ENCODE measurements at regions not wholly inside any gene's neighbourhood (a gene's known extent, or its start where the extent isn't known, plus 50 kb on each side); places are given as distances from the start of the nearest gene placed in this dataset.

- TF ChIP-seq ELK1 (IDR thresholded peaks at IDR 0.05; ENCODE audit: low read depth, low read length) (no peak), EP300 (IDR thresholded peaks at IDR 0.05) (no peak)
- POLR2A ChIA-PET: no interaction called here
- FAIRE-seq: no peak
- no peak for DNase-seq (ENCODE audit: low read depth in 1 of 2, low spot score in 1 of 2)
- H3K9me3 ChIP-seq: no peaks in the 10 kb centered on the region
- H3K4me2 ChIP-seq: no peak overlapping the region
- ATAC-seq: no peak
- H3K27ac ChIP-seq: no peak overlapping the region
- H3K4me1 ChIP-seq: no peaks in the 10 kb centered on the region
- CTCF ChIA-PET: interaction anchor here (1.3 kb wide), 1 partner anchor 457 kb away, joined by 3 read pairs; no protein-coding TSS in a partner anchor
- no peak overlapping the region for H3K4me3 ChIP-seq
- WGBS (ENCODE audit: missing lambda C conversion rate): 74% methylated on average over 5 of the region's 11 CpGs
Measured at GRCh38 chr22:23392420-23393121, 187.5 kb downstream of the IGLL1 start.

- ChIA-PET POLR2A (no interaction called here), CTCF (interaction anchor here (0.6 to 1.3 kb wide), 2 partner anchors 229 to 458 kb away, joined by 3 read pairs; no protein-coding TSS in a partner anchor)
- Histone ChIP-seq H3K27ac (no peak overlapping the region), H3K4me3 (no peak overlapping the region), H3K4me1 (no peaks in the 10 kb centered on the region), H3K4me2 (no peak overlapping the region), H3K9me3 (no peaks in the 10 kb centered on the region)
- FAIRE-seq (no peak), ATAC-seq (no peak), DNase-seq (ENCODE audit: low read depth in 1 of 2, low spot score in 1 of 2) (no peak)
- WGBS (ENCODE audit: missing lambda C conversion rate): 85% methylated on average over 13 of the region's 14 CpGs
- TF ChIP-seq HOXA7 (CRISPR knock-in tag; IDR thresholded peaks at IDR 0.05) (no peak), ESRRA (IDR thresholded peaks at IDR 0.05; ENCODE audit: borderline replicate concordance, low read length) (no peak)
Measured at GRCh38 chr22:23391022-23391421, 189.1 kb downstream of the IGLL1 start.

GRCh38 chr22:23389271-23390071 is 190.6 kb downstream of the IGLL1 start:
- WGBS (ENCODE audit: missing lambda C conversion rate): 82% methylated on average over 14 of the region's 21 CpGs
- ATAC-seq: no peak
- Histone ChIP-seq H3K27ac (no peak overlapping the region), H3K4me2 (no peak overlapping the region), H3K4me3 (no peak overlapping the region), H3K4me1 (no peaks in the 10 kb centered on the region), H3K9me3 (no peaks in the 10 kb centered on the region)
- ChIA-PET CTCF (interaction anchor here (0.6 to 1.2 kb wide), 2 partner anchors 8 to 13 kb away, joined by 3 read pairs; no protein-coding TSS in a partner anchor), POLR2A (no interaction called here)
- no peak for DNase-seq (ENCODE audit: low read depth in 1 of 2, low spot score in 1 of 2)
- no peak for FAIRE-seq
- no peak for TF ChIP-seq EHF (CRISPR knock-in tag; IDR thresholded peaks at IDR 0.05)
- TF ChIP-seq CEBPB (IDR thresholded peaks at IDR 0.05): no peak
- no peak for TF ChIP-seq ESRRA (IDR thresholded peaks at IDR 0.05; ENCODE audit: borderline replicate concordance, low read length)
- TF ChIP-seq RCOR1 (IDR thresholded peaks at IDR 0.05; ENCODE audit: low read depth, low read length): no peak

- FAIRE-seq (no peak), ATAC-seq (no peak), DNase-seq (ENCODE audit: low read depth in 1 of 2, low spot score in 1 of 2) (no peak)
- H3K27ac ChIP-seq: no peak overlapping the region
- TF ChIP-seq ZNF302 (CRISPR knock-in tag; IDR thresholded peaks at IDR 0.05): no peak
- no peak for TF ChIP-seq CHD4 (IDR thresholded peaks at IDR 0.05; ENCODE audit: borderline replicate concordance)
- no peak for TF ChIP-seq CBX8 (IDR thresholded peaks at IDR 0.05)
- no peak for TF ChIP-seq HDAC2 (IDR thresholded peaks at IDR 0.05)
- no peak for TF ChIP-seq NR3C1 (IDR thresholded peaks at IDR 0.05)
- TF ChIP-seq RAD21 (conservative IDR thresholded peaks at IDR 0.05 in 1 of 2, IDR thresholded peaks at IDR 0.05 in 1 of 2): no peak
- TF ChIP-seq EHMT2 (IDR thresholded peaks at IDR 0.05; ENCODE audit: low read depth): no peak
- TF ChIP-seq FOXS1 (CRISPR knock-in tag; IDR thresholded peaks at IDR 0.05): no peak
- TF ChIP-seq FOSB (CRISPR knock-in tag; IDR thresholded peaks at IDR 0.05): no peak
- TF ChIP-seq BHLHE40 (IDR thresholded peaks at IDR 0.05; ENCODE audit: low read depth, low read length): no peak
- TF ChIP-seq KDM5A (IDR thresholded peaks at IDR 0.05): no peak
- no peak for TF ChIP-seq PBX3 (IDR thresholded peaks at IDR 0.05)
- TF ChIP-seq HES2 (IDR thresholded peaks at IDR 0.05): no peak
- no peak for TF ChIP-seq HEYL (CRISPR knock-in tag; IDR thresholded peaks at IDR 0.05)
- TF ChIP-seq SMC3 (IDR thresholded peaks at IDR 0.05): no peak
- no peak for TF ChIP-seq POLR2AphosphoS2 (conservative IDR thresholded peaks at IDR 0.05; ENCODE audit: low read length)
- TF ChIP-seq E2F6 (IDR thresholded peaks at IDR 0.05; ENCODE audit: borderline replicate concordance, low read depth): no peak
- 83% methylated on average over 1 of the region's 8 CpGs for WGBS (ENCODE audit: missing lambda C conversion rate)
- no peaks in the 10 kb centered on the region for H3K4me1 ChIP-seq
- ChIA-PET CTCF (interaction anchor here (0.9 to 1.3 kb wide), 2 partner anchors 11 to 215 kb away, joined by 3 to 5 read pairs; no protein-coding TSS in a partner anchor), POLR2A (no interaction called here)
- no peak overlapping the region for H3K4me2 ChIP-seq
- no peak overlapping the region for H3K4me3 ChIP-seq
- no peaks in the 10 kb centered on the region for H3K9me3 ChIP-seq
Measured at GRCh38 chr22:23388517-23388890, 191.6 kb downstream of the IGLL1 start.

All from A549 (cell line).